ENCODE measurements at regions not wholly inside any gene's neighbourhood (a gene's known extent, or its start where the extent isn't known, plus 50 kb on each side); places are given as distances from the start of the nearest gene placed in this dataset.

DNA sequence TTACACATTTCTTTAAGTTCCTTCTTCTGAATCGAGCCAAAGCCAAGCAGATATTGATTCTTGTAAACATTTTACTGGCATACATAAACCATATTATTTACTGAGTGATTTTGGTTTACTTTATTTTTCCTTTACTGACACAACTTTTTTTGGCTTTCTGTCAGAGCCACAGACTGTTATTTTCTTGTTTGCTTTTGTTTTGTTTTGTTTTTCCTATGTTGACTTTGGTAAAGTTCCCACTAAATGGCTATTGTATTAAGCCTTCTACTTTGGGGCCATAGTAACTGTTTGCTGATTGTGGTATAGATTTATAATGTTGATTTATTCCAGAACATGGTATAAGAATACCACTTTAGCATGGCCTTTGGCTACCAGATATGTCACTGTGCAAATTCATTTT lies 419.4 kb downstream of the DCDC2C start:
- Histone ChIP-seq H3K27me3 (ENCODE audit: control insufficient read depth, insufficient read depth, low read length) (no peaks in the 10 kb centered on the region), H3K4me3 (ENCODE audit: low read depth, low read length) (no peak overlapping the region), H3K36me3 (ENCODE audit: control insufficient read depth, insufficient read depth, low read length) (no peaks in the 10 kb centered on the region)
- TF ChIP-seq, protein P1, sequence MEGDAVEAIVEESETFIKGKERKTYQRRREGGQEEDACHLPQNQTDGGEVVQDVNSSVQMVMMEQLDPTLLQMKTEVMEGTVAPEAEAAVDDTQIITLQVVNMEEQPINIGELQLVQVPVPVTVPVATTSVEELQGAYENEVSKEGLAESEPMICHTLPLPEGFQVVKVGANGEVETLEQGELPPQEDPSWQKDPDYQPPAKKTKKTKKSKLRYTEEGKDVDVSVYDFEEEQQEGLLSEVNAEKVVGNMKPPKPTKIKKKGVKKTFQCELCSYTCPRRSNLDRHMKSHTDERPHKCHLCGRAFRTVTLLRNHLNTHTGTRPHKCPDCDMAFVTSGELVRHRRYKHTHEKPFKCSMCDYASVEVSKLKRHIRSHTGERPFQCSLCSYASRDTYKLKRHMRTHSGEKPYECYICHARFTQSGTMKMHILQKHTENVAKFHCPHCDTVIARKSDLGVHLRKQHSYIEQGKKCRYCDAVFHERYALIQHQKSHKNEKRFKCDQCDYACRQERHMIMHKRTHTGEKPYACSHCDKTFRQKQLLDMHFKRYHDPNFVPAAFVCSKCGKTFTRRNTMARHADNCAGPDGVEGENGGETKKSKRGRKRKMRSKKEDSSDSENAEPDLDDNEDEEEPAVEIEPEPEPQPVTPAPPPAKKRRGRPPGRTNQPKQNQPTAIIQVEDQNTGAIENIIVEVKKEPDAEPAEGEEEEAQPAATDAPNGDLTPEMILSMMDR (IDR thresholded peaks at IDR 0.05; ENCODE audit: insufficient read depth, low read length, severe bottlenecking), result no peak
- DNase-seq (ENCODE audit: low read depth) (no peak), FAIRE-seq (no peak)

DNA sequence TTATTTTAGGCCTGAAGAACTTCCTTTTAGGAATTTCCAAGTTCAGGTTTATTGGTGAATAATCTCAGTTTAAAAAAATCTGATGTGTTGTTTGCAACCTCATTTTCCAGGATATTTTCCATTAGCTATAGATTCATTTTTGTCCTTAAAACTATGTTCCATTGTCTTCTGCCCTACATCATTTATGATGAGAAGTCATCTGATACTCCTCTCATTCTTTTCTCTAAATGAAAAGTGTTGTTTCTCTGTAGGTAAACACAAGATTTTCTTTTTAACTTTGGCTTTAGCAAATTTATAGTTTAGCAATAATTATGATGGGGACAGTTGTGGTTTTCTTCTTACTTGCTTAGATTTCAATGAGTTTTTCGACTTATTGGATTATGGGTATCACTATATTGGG lies 427.3 kb downstream of the DCDC2C start:
- H3K4me3 ChIP-seq (ENCODE audit: low read depth, low read length), result no peak overlapping the region
- H3K27me3 ChIP-seq (ENCODE audit: control insufficient read depth, insufficient read depth, low read length), result no peaks in the 10 kb centered on the region
- FAIRE-seq (no peak), DNase-seq (ENCODE audit: low read depth) (no peak)
- TF ChIP-seq, protein P1 (IDR thresholded peaks at IDR 0.05; ENCODE audit: insufficient read depth, low read length, severe bottlenecking), result no peak
- no peaks in the 10 kb centered on the region for H3K36me3 ChIP-seq (ENCODE audit: control insufficient read depth, insufficient read depth, low read length)

DNA sequence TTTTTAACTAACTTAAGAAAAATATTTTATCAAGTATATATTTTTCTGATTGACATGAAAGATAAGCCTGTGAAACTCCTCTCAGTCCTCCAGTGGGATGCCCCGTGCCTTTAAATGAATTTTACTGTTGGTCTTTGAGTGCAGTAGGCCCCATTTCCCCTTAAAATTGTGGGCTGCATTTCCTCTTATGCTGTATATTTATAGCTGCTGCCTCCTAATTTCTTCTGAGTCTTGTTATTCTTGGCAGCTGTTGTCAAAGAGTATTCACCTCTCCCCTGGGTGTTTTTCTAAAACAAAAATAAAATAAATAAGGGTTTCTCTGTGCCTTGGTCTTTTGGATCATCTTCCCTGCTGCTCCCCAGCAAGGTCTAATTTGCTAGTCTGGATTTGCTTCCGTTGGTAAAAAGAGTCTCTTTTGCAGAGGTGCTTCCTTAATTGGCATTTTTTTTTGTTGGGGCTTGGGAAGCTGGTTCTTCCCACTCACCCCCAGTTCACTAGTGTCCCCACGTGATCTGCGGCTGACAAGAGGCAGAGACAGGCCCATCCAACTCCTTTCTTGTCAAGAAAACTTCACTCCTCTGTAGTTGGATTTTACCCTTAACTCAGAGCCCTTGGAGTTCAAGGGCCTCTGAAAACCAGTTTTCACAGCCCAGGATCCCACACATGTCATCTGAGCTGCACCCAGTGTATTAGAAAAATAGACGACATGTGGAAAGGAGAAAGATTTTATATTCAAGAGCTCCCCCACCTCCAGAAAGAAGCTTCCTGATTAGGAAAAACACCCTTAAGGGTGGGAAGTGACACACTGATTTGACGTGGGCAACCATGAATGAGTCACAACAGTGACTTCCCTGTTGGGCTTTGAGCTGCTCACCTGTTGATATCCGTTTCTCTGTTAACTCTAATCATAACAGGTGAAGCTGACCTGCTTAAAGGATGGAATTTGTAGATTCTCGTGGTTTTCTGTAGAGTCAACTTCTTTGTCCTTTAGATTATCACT lies 431.5 kb downstream of the DCDC2C start:
- Histone ChIP-seq H3K4me3 (ENCODE audit: low read depth, low read length) (no peak overlapping the region), H3K36me3 (ENCODE audit: control insufficient read depth, insufficient read depth, low read length) (no peaks in the 10 kb centered on the region), H3K27me3 (ENCODE audit: control insufficient read depth, insufficient read depth, low read length) (no peaks in the 10 kb centered on the region)
- FAIRE-seq, result no peak
- TF ChIP-seq, protein P1 (IDR thresholded peaks at IDR 0.05; ENCODE audit: insufficient read depth, low read length, severe bottlenecking), result no peak
- DNase-seq (ENCODE audit: low read depth), result peak; percentile 5

DNA sequence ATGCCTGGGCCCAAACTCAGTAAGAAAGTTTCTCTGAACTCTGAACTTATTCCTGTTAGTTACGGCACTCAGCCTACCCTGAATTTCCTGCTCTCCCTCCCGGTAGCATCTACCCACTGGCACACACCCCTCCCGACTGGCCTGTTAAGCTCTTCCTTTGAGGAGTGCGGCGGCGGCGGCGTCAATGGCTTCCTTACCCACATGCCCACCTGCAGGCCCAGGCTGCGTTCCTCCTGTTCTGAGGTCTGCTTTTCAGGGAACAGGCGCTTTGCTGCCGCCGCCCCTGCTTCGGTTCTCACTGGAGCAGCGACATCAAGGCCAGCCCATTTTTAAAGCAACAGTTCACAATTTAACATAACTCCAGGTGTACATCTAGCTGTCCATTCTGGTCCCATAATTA lies 432.4 kb downstream of the DCDC2C start:
- FAIRE-seq (no peak), DNase-seq (ENCODE audit: low read depth) (no peak)
- Histone ChIP-seq H3K36me3 (ENCODE audit: control insufficient read depth, insufficient read depth, low read length) (no peaks in the 10 kb centered on the region), H3K4me3 (ENCODE audit: low read depth, low read length) (no peak overlapping the region), H3K27me3 (ENCODE audit: control insufficient read depth, insufficient read depth, low read length) (no peaks in the 10 kb centered on the region)
- TF ChIP-seq, protein P1 (IDR thresholded peaks at IDR 0.05; ENCODE audit: insufficient read depth, low read length, severe bottlenecking), result no peak

DNA sequence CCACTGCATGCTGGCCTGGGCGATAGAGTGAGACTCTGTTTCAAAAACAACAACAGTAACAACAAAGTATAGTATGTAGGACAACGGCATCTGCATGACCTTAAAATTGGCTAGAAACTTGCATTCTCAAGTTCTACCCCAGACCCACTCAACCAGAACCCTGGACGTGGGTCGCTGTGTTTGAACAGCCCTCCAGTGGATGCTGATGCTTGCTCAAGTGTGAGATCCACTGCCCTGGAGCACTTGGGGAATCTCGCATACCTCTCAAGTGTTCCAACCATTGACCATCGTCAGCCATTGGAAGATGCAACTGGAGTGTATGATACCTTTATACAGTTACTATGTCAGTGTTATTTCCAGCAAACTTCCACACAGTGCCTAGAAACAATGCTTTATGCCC lies 435.9 kb downstream of the DCDC2C start:
- TF ChIP-seq, protein P1 (IDR thresholded peaks at IDR 0.05; ENCODE audit: insufficient read depth, low read length, severe bottlenecking), result no peak
- no peak for FAIRE-seq

More for the DNA sequence above, 435.9 kb downstream of the DCDC2C start:
- DNase-seq (ENCODE audit: low read depth), result no peak
- H3K36me3 ChIP-seq (ENCODE audit: control insufficient read depth, insufficient read depth, low read length), result no peaks in the 10 kb centered on the region
- H3K4me3 ChIP-seq (ENCODE audit: low read depth, low read length), result no peak overlapping the region
- H3K27me3 ChIP-seq (ENCODE audit: control insufficient read depth, insufficient read depth, low read length), result no peaks in the 10 kb centered on the region
